Loucy (cell line): ENCODE measurements at regions not wholly inside any gene's neighbourhood (a gene's known extent, or its start where the extent isn't known, plus 50 kb on each side); places are given as distances from the start of the nearest gene placed in this dataset.

Source experiments
- EZH2phosphoT487 ChIP-seq: fragments of 200-600 bp; IDR thresholded peaks from 2 replicates; pipeline ENCODE4 v1.6.1; 2018; ENCODE audit warnings: antibody characterized with exemption, mild to moderate bottlenecking, moderate library complexity, borderline replicate concordance
- TF ChIP-seq, protein P1 (sequence below): fragments of 200-600 bp; sonication (generic); conservative IDR thresholded peaks from 2 replicates; pipeline ENCODE4 v1.5.1; 2014; ENCODE audit warnings: mild to moderate bottlenecking, antibody characterized with exemption, low read length

DNA sequence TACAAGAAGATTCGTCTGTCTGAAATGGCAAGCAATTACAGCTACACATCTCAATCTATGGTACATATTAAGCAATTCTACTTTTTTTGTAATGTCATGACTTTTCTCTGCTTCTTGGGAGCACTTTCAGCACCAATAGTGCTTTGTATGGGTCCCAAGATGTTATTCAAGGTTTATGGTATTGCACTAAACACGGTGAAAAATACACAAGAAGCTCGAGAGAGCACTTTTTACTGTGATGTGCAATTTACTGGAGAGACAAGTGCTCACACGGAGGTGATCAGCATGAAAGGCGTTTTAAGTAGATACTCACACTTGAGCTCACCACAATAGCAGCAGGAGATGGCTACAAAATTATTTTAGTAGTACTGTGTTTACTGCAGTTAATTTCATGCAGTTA, 783.6 kb downstream of the CBLN2 start:
- TF ChIP-seq EZH2phosphoT487 = no peak
- TF ChIP-seq, protein P1, sequence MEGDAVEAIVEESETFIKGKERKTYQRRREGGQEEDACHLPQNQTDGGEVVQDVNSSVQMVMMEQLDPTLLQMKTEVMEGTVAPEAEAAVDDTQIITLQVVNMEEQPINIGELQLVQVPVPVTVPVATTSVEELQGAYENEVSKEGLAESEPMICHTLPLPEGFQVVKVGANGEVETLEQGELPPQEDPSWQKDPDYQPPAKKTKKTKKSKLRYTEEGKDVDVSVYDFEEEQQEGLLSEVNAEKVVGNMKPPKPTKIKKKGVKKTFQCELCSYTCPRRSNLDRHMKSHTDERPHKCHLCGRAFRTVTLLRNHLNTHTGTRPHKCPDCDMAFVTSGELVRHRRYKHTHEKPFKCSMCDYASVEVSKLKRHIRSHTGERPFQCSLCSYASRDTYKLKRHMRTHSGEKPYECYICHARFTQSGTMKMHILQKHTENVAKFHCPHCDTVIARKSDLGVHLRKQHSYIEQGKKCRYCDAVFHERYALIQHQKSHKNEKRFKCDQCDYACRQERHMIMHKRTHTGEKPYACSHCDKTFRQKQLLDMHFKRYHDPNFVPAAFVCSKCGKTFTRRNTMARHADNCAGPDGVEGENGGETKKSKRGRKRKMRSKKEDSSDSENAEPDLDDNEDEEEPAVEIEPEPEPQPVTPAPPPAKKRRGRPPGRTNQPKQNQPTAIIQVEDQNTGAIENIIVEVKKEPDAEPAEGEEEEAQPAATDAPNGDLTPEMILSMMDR = no peak
